HL-60 (cell line): ENCODE measurements at regions not wholly inside any gene's neighbourhood (a gene's known extent, or its start where the extent isn't known, plus 50 kb on each side); places are given as distances from the start of the nearest gene placed in this dataset.

ENCODE experiments used
- DNase-seq, 2 experiments: peaks; one replicate each; pipeline ENCODE4 v3.0.0-alpha.2; 2010 to 2020; ENCODE audit warnings: low read depth in 1 of 2, low spot score in 1 of 2
- H3K27ac ChIP-seq: fragments of 250-450 bp; sonication (Bioruptor Pico); replicated peaks from 2 replicates; pipeline ENCODE4 v1.5.1; 2020; ENCODE audit warnings: mild to moderate bottlenecking, moderate library complexity
- H3K27me3 ChIP-seq: fragments of 250-450 bp; sonication (Bioruptor Pico); 2 replicates; pipeline ENCODE4 v1.5.1; 2021; ENCODE audit warnings: mild to moderate bottlenecking, moderate library complexity; ENCODE audit not compliant: insufficient read depth, poor library complexity, severe bottlenecking
- H3K4me3 ChIP-seq: replicated peaks from 2 replicates; pipeline ENCODE4 v1.5.1; 2011; ENCODE audit warnings: mild to moderate bottlenecking, control low read depth, low read length; ENCODE audit not compliant: insufficient read depth
- CTCF ChIP-seq: IDR thresholded peaks from one replicate; pipeline ENCODE4 v1.5.1; 2011; ENCODE audit warnings: low read length, control low read depth, inconsistent platforms; ENCODE audit not compliant: insufficient read depth
- GABPA ChIP-seq: IDR thresholded peaks from 2 replicates; pipeline ENCODE4 v1.6.1; 2012; ENCODE audit warnings: low read depth
- POLR2AphosphoS5 ChIP-seq: IDR thresholded peaks from 2 replicates; pipeline ENCODE4 v1.6.1; 2012; ENCODE audit warnings: low read depth
- REST ChIP-seq: IDR thresholded peaks from 2 replicates; pipeline ENCODE4 v1.6.1; 2012; ENCODE audit warnings: low read depth; ENCODE audit not compliant: insufficient replicate concordance
- SPI1 ChIP-seq: IDR thresholded peaks from 2 replicates; pipeline ENCODE4 v1.6.1; 2012; ENCODE audit warnings: low read depth, mild to moderate bottlenecking, borderline replicate concordance

- DNase-seq = no peak
- Histone ChIP-seq H3K4me3 (no peak overlapping the region), H3K27ac (no peak overlapping the region), H3K27me3 (no peaks in the 10 kb centered on the region)
- no peak for TF ChIP-seq REST
- no peak for TF ChIP-seq POLR2AphosphoS5
- no peak for TF ChIP-seq SPI1
- no peak for TF ChIP-seq CTCF
- TF ChIP-seq GABPA = no peak
Measured at GRCh38 chr18:73414598-73414997, 546.8 kb upstream of the NETO1 start.

GRCh38 chr18:73414069-73414468, 546.3 kb upstream of the NETO1 start:
- no peak overlapping the region for H3K27ac ChIP-seq
- no peak for TF ChIP-seq SPI1
- no peak for TF ChIP-seq CTCF
- no peak for TF ChIP-seq GABPA
- TF ChIP-seq POLR2AphosphoS5 = no peak
- TF ChIP-seq REST = no peak
- no peaks in the 10 kb centered on the region for H3K27me3 ChIP-seq
- no peak overlapping the region for H3K4me3 ChIP-seq
- DNase-seq = no peak

GRCh38 chr18:73409242-73409641, 541.5 kb upstream of the NETO1 start:
- no peak for DNase-seq
- TF ChIP-seq REST (no peak), CTCF (no peak), POLR2AphosphoS5 (no peak), GABPA (no peak), SPI1 (no peak)
- Histone ChIP-seq H3K27ac (no peak overlapping the region), H3K4me3 (no peak overlapping the region), H3K27me3 (no peaks in the 10 kb centered on the region)
